Smooth muscle cell (in vitro differentiated cells): ENCODE measurements at regions not wholly inside any gene's neighbourhood (a gene's known extent, or its start where the extent isn't known, plus 50 kb on each side); places are given as distances from the start of the nearest gene placed in this dataset.

ENCODE experiments used
- DNase-seq: peaks from one replicate; lab custom pipeline; 2025; ENCODE audit not compliant: unreplicated experiment; lab: John Stamatoyannopoulos, UW
- H2AFZ ChIP-seq: fragments of 200-600 bp; sonication (generic); 2 replicates; pipeline ENCODE4 v1.6.0; 2016; ENCODE audit warnings: antibody characterized with exemption, low read depth, mild to moderate bottlenecking
- H3F3A ChIP-seq: fragments of 200-600 bp; sonication (generic); 2 replicates; pipeline ENCODE4 v1.6.0; 2017; ENCODE audit warnings: antibody characterized with exemption, low read depth
- H3K27ac ChIP-seq: fragments of 200-600 bp; sonication (generic); 2 replicates; pipeline ENCODE4 v1.5.1; 2016; ENCODE audit warnings: low read depth, mild to moderate bottlenecking
- H3K27me3 ChIP-seq: fragments of 200-600 bp; sonication (generic); 2 replicates; pipeline ENCODE4 v1.6.1; 2016; ENCODE audit warnings: low read depth, mild to moderate bottlenecking
- H3K36me3 ChIP-seq: fragments of 200-600 bp; sonication (generic); 2 replicates; pipeline ENCODE4 v1.5.1; 2016; ENCODE audit warnings: low read depth
- H3K4me1 ChIP-seq: fragments of 200-600 bp; sonication (generic); 2 replicates; pipeline ENCODE4 v1.5.1; 2016; ENCODE audit warnings: low read depth
- H3K4me2 ChIP-seq: fragments of 200-600 bp; sonication (generic); 2 replicates; pipeline ENCODE4 v1.6.0; 2016; ENCODE audit warnings: mild to moderate bottlenecking
- H3K4me3 ChIP-seq: fragments of 200-600 bp; sonication (generic); 2 replicates; pipeline ENCODE4 v1.5.1; 2016; ENCODE audit warnings: mild to moderate bottlenecking
- H3K79me2 ChIP-seq: fragments of 200-600 bp; sonication (generic); 2 replicates; pipeline ENCODE4 v1.6.0; 2016; ENCODE audit warnings: low read depth, mild to moderate bottlenecking
- H3K9ac ChIP-seq: fragments of 200-600 bp; sonication (generic); 2 replicates; pipeline ENCODE4 v1.6.0; 2016; ENCODE audit warnings: low read depth
- H3K9me3 ChIP-seq: fragments of 200-600 bp; sonication (generic); replicated peaks from 2 replicates; pipeline ENCODE4 v1.5.1; 2016; ENCODE audit warnings: low read depth
- H4K20me1 ChIP-seq: fragments of 200-600 bp; sonication (generic); 2 replicates; pipeline ENCODE4 v1.6.0; 2016; ENCODE audit warnings: low read depth
- CTCF ChIP-seq: fragments of 200-600 bp; sonication (generic); IDR thresholded peaks from 2 replicates; pipeline ENCODE4 v1.5.1; 2017; ENCODE audit warnings: borderline replicate concordance, mild to moderate bottlenecking, antibody characterized with exemption; ENCODE audit not compliant: insufficient read depth, poor library complexity, severe bottlenecking
- WGBS: methylation state at CpG from one replicate; pipeline ENCODE4 v1.1.7; 2016; ENCODE audit warnings: low lambda C conversion rate; 5-methylcytosine and 5-hydroxymethylcytosine counted together

- H3K27me3 ChIP-seq: no peaks in the 10 kb centered on the region
- peak overlapping the region; percentile 21 for H2AFZ ChIP-seq
- no peak overlapping the region for H3K4me3 ChIP-seq
- peak overlapping the region; percentile 77 for H3K27ac ChIP-seq
- 46% methylated on average over 7 of the region's 7 CpGs for WGBS
- H3K4me2 ChIP-seq: peak overlapping the region; percentile 62
- H3K9me3 ChIP-seq: no peaks in the 10 kb centered on the region
- no peaks in the 10 kb centered on the region for H3F3A ChIP-seq
- H3K36me3 ChIP-seq: no peaks in the 10 kb centered on the region
- H4K20me1 ChIP-seq: no peaks in the 10 kb centered on the region
- H3K79me2 ChIP-seq: no peaks in the 10 kb centered on the region
- peak overlapping the region; percentile 12 for H3K9ac ChIP-seq
- H3K4me1 ChIP-seq: no peaks in the 10 kb centered on the region
- no peak for TF ChIP-seq CTCF
- DNase-seq: no peak
Observed at GRCh38 chr6:71468841-71469700, 180.5 kb downstream of the OGFRL1 start.

GRCh38 chr6:71471718-71472117 is 183.1 kb downstream of the OGFRL1 start:
- H3F3A ChIP-seq: no peaks in the 10 kb centered on the region
- H2AFZ ChIP-seq: no peak overlapping the region
- 96% methylated on average over 2 of the region's 2 CpGs for WGBS
- H4K20me1 ChIP-seq: no peaks in the 10 kb centered on the region
- no peak overlapping the region for H3K4me2 ChIP-seq
- TF ChIP-seq CTCF: no peak
- H3K36me3 ChIP-seq: no peaks in the 10 kb centered on the region
- no peak overlapping the region for H3K4me3 ChIP-seq
- H3K27me3 ChIP-seq: no peaks in the 10 kb centered on the region
- H3K79me2 ChIP-seq: no peaks in the 10 kb centered on the region
- H3K27ac ChIP-seq: no peak overlapping the region
- no peaks in the 10 kb centered on the region for H3K4me1 ChIP-seq
- H3K9me3 ChIP-seq: no peaks in the 10 kb centered on the region
- no peak for DNase-seq
- H3K9ac ChIP-seq: no peak overlapping the region

GRCh38 chr6:71473926-71474325 is 185.3 kb downstream of the OGFRL1 start:
- Histone ChIP-seq H3K4me3 (no peak overlapping the region), H3K4me1 (no peaks in the 10 kb centered on the region), H2AFZ (no peak overlapping the region), H4K20me1 (no peaks in the 10 kb centered on the region), H3K9ac (no peak overlapping the region), H3F3A (no peaks in the 10 kb centered on the region), H3K9me3 (no peaks in the 10 kb centered on the region), H3K27me3 (no peaks in the 10 kb centered on the region), H3K4me2 (peak overlapping the region; percentile 20), H3K36me3 (no peaks in the 10 kb centered on the region), H3K79me2 (no peaks in the 10 kb centered on the region), H3K27ac (no peak overlapping the region)
- 53% methylated on average over 2 of the region's 2 CpGs for WGBS
- DNase-seq: no peak
- TF ChIP-seq CTCF: no peak

- Histone ChIP-seq H3K9me3 (no peaks in the 10 kb centered on the region), H2AFZ (no peak overlapping the region), H4K20me1 (no peaks in the 10 kb centered on the region), H3K27ac (no peak overlapping the region), H3K9ac (no peak overlapping the region), H3K4me2 (no peak overlapping the region), H3K4me3 (no peak overlapping the region), H3K4me1 (no peaks in the 10 kb centered on the region), H3K79me2 (no peaks in the 10 kb centered on the region), H3F3A (no peaks in the 10 kb centered on the region), H3K36me3 (no peaks in the 10 kb centered on the region), H3K27me3 (no peaks in the 10 kb centered on the region)
- WGBS: 96% methylated on average over 1 of the region's 1 CpG
- TF ChIP-seq CTCF: no peak
- DNase-seq: no peak
Observed at GRCh38 chr6:71474942-71475341, 186.3 kb downstream of the OGFRL1 start.
